ENCODE measurements at regions not wholly inside any gene's neighbourhood (a gene's known extent, or its start where the extent isn't known, plus 50 kb on each side); places are given as distances from the start of the nearest gene placed in this dataset.
"Not testable (repeated sequence)": the region's sequence is repeated elsewhere in the genome, so short reads cannot be mapped to it uniquely, and the experiment has no call there.

DNA sequence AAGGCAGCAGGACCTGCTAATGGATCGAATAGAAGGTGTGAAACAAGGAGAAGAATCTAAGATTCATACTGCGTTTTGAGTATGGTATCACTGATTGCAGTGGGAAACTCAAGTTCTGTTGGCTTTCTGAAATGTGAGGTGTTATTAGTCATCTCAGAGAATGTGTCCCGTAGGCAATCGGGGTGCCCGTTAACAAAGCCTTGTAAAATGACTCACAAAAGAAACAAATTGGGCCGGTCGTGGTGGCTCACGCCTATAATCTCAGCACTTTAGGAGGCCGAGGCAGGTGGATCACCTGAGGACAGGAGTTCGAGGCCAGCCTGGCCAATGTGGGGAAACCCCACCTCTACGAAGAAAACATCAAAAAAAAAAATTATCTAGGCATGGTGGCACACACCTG, 118.2 kb upstream of the C7orf33 start:
- no peak for DNase-seq

DNA sequence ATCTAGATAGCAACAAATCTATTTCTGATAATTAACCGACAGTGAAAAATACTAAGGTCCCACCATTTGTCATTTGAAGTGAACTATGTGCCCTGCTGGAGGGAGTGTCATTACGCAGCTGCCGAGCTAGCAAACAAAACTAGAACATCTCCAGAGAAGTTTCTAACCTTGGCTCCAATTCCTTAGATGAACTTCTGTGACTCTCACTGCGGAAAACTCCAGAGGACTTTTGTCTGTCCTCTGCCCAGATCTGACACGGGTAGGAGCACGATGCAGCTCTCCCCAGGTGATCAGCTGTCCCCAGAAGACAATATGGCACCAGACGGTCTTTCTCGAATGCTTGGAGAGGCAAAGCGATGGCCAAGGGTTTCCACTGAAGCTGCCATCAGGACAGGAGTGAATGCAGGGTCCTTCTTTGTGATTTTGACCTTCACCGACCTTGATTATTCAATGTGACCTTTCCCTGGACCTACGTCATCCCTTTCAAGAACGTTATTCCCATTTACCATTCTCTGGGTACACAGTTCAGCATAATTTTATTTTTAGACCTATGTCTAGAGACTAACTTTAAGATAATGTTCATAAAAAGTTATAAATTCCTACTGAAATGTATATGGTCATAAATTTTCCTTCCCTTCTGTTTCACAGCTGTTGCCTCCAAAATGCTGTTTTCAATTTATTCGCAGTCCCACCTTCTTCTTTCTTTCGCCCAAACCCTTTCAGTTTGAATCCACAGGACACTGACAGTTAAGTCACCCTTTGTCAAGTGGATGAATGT, 116.7 kb upstream of the C7orf33 start:
- no peak for DNase-seq

DNA sequence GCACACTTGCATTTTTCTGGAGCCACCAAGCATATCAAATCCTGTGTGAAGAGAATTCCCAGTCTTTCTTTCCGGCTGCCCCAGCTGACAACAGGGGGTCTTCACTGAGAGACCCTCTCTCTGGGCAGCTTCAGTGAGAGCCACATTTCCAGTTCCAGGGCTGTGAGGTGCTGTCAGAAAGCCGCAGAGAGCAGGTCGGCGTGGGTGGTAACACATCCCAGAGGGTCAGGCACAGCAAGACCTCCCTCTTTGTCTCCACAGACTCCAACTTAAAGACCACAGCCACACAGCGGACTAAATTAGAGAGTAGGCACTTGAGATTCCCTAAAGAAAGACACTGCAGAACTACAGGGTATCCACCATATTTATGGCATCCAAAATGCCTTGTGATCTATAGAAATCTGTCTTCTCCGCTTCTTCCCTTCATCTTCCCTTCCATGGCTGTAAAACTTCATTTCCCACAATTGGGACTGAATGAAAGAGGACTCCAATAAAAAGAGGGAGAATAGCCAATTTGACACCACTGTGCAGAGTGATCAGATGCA, 116.0 kb upstream of the C7orf33 start:
- DNase-seq = no peak

DNA sequence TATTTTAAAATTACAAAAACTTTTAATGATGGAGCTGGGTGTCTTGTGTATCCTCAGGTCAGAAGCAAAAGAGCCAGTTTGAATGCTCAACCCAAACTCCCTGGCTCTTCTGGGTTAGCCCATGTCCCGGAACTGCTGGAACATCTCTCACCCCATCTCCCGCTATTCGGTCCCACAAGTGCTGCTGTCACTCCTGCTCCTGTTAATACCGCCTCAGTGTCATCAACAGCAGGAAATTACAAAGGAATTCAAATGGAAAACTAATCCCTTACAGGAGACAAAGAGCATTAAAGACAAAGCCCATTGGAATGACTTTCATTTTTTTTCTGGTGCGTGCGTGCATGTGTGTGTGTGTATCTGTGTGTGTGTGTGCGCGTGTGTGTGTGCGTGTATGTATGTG, 112.0 kb upstream of the C7orf33 start:
- DNase-seq = no peak

DNA sequence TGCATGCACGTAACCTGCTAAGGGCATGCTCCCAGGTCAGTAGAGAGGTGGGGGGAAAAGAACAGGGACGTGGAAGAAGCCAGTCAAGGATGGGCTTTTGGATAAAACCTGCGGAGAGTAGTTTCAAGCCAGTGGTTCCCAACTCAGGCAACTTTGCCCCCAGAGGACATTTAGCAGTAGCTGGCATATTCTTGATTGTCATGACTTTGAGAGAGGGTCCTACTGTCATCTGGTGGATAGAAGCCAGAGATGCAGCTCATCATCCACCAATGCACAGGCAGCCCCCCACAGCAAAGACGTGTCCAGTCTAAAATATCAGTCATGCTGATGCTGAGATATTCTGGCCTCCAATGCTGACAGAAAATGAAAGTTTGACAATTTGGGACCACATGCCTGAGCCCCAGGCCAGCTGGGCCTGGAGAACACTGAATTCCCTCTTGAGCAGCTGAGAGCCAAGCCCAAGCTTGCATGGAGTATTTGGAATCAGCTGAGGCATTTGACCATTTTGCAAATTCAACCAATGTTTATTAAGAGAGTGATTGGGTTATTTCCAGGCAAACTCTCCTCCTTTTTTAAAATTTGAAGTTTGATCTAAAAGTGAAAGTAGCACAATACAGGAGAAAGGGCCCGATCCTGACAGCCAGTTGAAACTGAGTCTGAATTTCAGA, 110.0 kb upstream of the C7orf33 start:
- no peak for DNase-seq

DNA sequence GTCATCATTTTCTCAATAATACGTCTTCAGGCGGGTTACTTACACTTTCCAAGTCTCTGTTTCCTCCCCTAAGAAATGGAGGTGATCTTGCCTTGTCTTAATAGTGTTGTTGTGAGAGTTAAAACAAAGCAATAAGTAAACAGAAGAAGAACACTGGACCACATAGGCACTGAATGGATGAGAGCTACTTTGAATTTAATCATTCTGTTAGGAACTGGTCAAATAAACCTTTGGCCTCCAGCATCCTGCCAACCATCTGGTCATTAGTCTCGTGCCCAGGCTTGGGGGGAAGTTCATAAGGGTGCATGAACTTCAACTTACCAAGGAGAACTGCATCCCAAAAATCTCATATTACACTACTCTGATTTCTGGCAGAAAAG, 109.4 kb upstream of the C7orf33 start:
- DNase-seq = no peak

DNA sequence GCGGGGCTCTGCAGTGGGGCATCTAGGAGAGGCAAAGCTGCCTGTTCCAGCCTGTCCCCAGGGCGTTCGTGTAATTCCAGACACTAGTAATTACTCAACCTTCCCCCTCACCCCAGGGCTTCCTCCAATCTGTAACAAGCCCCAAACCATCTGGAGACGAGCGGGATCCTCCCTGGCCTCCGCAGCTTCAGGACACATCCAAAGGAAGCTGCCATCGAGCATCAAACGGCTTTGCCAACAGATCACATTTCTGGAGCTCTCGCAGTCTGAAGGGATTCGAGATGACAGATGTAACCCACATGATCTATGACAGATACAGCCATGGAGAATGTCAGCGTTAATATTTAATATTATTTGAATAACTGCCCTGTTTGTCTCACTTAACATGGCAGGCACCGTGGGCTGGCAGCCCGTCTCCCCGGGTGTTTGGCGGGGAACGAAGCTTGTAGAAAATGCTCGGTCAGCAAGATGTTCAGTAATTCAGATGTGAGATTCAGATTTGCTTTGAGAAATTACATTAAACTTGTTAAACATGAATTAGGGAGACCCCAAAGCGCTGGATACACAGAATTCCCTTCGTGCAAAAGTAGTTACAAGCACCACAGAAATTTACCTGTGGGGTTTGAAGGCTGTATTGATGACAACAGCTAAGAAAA, 108.5 kb upstream of the C7orf33 start:
- DNase-seq = no peak

DNA sequence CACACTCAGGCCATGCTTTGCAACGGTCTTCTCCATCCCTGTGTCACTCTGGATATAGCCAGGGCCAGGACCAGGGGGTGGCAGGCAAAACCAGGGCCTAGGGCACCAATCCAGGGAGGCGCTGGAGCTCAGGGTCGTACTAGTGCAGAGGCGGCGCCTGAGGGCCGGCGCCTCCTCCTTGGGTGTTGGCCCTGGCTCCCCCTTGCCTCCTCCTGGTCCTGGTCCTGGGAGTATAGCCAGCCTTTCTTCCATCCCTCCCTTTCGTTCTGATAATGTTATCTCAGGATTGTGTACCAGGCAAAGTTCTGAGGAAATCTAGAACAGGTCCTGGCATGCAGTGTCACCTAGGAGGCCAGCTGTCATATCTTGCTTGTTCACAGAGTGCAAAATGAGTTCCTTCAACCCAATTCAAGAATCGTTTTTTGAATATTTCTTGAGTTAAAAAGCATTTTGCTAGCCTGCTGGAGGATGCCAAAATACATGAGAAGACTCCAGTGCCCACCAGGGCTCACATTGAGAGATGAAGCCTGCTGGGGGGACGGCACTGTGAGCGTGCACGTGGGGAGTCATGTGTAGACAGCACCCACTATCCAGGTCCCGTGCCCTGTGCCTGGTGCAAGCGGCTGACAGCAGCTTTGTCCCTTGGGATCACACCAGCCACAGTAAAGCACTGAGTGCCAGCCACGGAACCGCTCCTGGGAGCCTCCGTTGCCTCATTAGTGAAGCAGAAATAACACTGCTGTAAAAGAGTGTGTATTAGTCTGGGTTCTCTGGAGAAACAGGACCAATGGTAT, 106.9 kb upstream of the C7orf33 start:
- DNase-seq = no peak

DNA sequence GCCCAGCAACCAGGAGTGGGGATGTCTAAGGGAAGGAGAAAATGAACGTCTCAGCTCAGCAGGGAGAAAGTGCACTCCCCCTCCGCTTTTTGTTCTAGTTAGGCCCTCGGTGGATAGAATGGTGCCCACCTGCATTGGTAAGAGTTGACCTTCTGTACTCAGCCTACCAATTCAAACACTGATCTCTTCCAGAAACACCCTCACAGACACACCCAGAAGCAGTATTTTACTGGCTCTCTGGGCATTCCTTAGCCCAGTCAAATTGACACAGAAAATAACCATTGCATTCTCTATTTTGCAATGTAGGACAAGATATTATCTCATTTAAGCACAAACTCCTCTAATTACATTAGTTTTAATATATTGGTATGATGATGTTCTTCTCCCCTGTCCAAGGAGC, 106.1 kb upstream of the C7orf33 start:
- no peak for DNase-seq

DNA sequence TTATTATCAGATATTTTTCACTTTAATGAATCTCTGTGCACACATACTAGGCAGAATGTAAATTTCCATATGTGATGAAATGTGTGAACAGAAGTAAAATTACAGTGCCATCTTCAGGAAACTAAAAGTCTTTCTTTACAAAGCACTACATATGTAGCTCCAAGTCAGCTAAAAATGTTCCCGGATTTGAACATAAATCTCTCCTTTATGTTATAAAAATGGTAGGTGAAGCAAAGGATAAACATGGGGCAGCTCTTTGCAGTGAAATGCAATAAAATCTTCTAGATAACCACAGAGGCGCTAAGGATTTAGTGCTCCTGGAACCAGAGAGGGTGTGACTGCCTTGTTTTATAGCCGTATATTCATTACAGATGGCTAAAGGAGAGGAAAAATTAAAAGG, 104.9 kb upstream of the C7orf33 start:
- peak; percentile 7 to 38 for DNase-seq

DNA sequence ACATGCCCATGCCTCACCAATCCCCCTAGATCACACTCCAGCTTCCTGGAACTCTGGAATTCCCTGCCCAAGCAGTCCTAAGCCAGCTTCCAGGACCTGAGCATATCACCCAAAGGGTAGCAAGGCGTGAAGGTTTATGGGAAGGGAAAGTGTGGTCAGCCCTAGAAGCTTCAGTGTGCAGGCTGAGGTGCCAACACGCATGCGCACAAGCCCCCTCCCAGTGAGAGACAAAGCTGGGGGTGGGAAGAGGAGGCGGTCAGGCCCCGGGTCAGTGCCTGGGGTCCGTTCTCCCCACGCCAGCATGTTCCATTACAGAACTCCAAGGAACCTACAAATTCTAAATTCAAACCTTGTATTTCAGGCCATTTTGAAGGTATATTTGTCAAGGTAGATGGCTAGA, 103.6 kb upstream of the C7orf33 start:
- no peak for DNase-seq

DNA sequence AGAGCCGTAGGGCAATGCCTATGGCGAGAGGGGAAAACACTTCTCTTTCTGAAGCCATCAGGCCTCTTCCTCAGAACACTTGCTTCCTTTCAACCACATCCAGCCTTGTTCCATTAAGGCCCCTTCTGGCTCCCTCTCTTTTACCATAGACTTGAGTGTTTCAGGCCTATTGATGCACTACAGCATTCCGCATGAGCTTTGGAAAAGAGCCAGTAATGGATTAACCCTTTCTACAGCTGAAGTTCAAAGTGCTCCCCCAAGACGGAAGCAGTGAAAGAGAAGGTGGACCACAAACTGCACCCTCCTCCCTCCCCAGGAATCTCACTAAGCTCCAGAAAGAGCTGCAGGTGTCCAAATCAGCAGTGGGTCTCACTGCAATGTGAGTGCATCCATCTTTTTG, 102.7 kb upstream of the C7orf33 start:
- DNase-seq = no peak

DNA sequence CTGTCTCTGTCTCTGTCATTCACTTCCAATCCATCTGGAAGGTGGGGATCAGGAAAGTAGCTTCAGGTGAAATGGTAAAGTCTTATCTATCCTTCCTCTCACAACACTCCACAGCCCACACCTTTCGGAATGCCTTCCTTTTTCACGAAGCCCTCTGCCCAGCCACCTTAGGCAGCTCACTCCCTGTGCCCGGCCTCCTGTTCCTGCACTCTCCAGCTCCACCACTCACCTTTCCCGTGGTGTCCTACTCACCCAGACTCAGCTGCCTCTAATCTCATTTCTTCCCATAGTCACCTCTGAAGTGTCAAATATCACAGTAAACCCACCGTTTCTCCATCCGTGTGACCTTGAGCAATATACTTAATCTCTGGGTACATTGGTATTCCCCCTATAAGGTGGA, 100.9 kb upstream of the C7orf33 start:
- DNase-seq = no peak

DNA sequence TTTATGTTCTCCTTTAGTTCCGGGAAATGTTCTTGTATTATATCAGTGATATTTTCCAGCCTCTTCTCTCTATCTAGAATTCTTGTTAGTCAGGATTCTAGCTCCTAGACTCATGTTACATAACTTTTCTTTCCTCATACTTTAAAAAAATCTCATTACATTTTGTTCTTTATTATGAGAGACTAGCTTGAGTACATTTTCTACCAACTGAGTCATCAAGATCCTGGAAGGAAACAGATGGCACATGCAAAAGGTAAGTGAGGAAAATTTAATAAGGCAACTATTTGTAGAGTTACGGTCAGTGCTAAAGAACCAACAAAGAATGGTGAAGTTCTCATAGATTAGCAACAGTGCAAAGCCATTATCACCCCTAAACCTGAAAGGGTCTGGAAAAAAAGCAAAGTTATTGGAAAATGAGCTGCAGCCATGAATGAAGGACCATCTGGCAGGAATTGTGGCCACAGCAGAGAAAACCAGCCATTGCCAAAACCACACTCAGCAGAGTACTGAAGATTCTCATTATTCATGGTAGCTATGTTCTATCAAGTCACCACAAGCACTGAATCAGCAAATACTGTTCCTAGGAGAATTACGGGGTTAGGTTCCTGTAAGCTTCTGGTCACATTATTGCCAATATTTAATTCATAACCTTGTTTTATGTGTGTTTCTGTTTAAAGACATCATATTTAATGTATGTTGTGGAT, 98.3 kb upstream of the C7orf33 start:
- no peak for DNase-seq

DNA sequence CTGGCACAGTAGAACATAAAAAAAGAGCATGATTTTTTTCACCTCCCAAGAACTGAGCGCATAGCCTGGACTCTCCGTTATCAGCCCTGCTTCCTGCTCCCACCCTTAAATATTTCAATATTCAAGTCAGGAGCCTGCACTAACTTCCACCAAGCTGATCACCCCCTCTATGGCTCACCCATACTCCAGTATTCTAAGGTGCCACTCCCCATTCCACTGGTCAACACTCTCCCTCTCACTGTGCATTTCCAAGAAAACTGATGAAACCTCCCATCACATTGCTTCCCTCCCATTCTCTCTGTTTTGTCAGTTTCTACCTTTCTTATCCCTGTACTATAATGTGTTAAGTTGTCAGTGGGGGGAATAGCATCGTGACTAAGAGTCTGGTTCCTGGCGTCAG, 95.0 kb upstream of the C7orf33 start:
- DNase-seq = no peak

DNA sequence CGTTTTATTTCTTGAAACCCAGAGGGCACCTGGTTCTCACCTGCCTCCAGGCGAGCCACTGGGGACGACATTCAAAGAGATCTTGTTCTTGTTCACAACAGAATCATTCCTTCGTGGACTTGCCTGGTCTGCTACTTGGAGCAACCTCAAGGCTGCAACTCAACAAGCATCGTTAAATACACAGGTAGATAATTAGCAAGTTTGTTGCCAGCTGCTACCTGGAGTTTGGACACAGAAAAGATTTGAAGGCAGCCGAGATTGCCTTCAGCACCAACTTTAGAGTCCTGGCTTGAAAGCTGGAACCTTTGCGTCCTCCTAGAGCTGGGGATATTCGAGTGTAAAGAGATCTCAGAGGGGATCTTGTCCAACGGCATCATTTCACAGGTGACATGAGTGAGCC, 89.6 kb upstream of the C7orf33 start:
- DNase-seq = no peak

DNA sequence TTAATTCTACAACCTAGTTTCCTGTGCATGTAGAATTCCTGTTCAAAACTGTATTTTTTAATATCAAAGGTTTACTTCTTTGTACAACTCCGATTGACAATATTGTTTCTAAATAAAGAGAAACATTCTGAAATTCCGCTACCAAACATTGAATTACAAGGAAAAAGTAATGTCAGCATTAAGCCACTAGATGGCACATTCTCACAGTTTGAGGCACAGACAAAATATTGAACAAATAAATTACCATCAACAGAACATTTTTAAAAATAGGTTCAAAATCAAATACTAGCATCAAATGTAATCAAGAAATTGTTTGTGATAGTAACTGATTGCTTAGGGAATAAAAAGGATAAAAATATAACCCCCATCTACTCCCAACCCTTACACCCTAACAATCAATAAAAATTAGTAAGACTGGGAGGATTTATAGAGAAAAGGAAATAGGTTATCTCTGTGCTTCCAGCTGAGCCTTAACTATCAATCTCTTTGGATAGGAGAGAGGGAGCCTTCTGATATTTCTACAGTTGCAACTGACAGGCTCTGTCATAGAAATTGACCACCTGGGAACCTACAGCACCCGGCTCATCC, 86.6 kb upstream of the C7orf33 start:
- peak; percentile 58 to 71 for DNase-seq

DNA sequence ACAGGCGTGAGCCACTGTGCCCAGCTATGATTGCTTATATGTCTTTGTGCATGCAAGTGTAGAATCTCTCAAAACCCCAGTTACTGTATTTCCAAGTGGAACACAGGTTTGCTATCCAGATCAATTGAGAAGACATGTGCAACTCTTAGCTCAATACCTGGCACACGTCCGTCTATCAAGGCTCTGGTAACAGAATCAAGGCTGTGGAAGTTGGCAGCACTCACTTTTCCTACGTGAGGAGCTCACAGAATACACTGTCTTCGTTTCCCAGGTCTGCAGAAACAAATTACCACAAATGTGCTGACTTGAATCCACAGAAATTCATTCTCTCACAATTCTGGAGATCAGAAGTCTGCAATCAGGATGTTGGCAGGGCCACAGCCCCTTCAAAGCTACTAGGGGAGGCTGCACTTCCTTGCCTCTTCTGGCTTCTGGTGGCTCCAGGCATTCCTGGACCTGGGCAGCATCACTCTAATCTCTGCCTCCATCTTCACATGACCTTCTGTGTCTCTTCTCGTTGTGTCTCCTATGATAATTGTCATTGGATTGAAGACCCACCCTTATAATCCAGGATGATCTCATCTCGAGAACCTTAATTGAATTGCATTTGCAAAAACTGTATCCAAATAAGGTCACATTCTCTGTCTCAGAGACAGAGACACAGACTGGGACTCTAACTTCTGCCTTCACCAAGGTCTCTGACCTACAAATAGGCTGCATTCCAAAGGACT, 84.8 kb upstream of the C7orf33 start:
- no peak for DNase-seq

DNA sequence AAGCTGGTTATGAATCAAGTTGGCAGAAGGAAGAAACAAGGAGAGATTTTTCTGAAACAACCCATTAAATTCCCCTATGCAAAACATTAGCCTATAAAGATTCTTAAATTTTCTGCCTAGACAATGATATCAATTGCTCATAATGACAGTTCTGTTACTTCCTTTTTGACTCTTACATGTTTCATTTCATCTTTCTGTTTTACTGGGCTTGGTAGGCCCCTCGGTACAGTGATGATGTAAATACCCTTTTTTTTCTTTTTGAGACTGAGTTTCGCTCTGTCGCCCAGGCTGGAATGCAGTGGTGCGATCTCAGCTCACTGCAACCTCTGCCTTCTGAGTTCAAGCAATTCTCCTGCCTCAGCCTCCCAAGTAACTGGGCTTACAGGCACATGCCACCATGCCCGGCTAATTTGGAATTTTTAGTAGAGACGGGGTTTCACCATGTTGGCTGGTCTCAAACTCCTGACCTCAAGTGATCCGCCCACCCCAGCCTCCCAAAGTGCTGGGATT, 83.4 kb upstream of the C7orf33 start:
- DNase-seq = not testable (repeated sequence)

DNA sequence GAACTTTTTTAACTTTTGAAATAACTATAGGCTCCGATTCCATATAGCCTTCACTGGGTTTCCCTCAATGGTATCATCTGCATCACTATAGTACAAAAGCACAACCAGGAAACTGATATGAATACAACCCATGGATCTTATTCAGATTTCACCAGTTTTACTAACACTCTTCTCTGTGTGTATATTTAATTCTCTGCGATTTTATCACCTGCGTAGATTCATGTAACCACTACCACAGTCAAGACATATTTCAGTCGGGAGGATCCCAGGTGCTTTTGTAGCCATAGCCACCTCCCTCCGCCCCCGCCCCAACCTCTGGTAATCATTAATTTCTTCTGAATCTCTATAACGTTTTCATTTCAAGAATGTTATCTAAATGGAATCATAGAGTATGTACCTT, 82.8 kb upstream of the C7orf33 start:
- no peak for DNase-seq

DNA sequence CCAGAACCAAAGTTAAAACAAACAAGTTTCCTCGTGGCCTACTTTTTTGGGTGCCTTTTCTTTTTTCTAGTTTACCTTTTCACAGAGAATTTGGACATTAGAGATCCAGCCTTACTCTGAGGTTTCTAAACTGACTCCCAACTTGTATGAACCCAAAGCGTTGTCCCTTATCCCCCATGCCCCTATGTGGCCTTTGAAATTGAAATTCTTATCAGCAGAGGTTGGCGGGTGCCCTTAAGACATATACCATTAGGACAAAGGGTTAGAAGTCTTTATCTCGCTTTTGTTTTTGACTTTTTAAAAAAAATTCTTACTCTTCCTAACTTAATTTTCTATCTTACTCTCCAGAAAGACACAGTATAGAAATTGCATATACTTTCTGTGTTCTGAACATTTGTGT, 76.3 kb upstream of the C7orf33 start:
- DNase-seq = no peak

Measured in Kasumi-1 (cell line).